GM10248 (cell line): ENCODE measurements at regions not wholly inside any gene's neighbourhood (a gene's known extent, or its start where the extent isn't known, plus 50 kb on each side); places are given as distances from the start of the nearest gene placed in this dataset.
A peak's percentile ranks its signal among the peaks of the same experiment; 100 is the strongest.

Experiments used
- CTCF ChIA-PET: fragments of 300-600 bp; sonication (Branson Sonifier 250); formaldehyde crosslinking; extraction: SDS; loops from one replicate; lab custom pipeline; 2021; ENCODE audit warnings: antibody characterized with exemption; lab: Yijun Ruan, JAX
- POLR2A ChIA-PET: fragments of 350-650 bp; sonication (Branson Sonifier 250); formaldehyde crosslinking; extraction: SDS; loops from one replicate; lab custom pipeline; 2020; ENCODE audit warnings: antibody characterized with exemption; lab: Yijun Ruan, JAX
- DNase-seq: peaks from one replicate; pipeline ENCODE4 v3.0.0; 2012; ENCODE audit errors: extremely low spot score
- TF ChIP-seq, protein P1 (sequence below): IDR thresholded peaks from 2 replicates; pipeline ENCODE4 v1.5.1; 2012; ENCODE audit warnings: mild to moderate bottlenecking, low read depth; ENCODE audit errors: extremely low read depth, missing control alignments, control extremely low read depth

- CTCF ChIA-PET: interaction anchor here (0.8 to 10.8 kb wide), 3 partner anchors 18 to 142 kb away, joined by 4 to 132 read pairs (median 5); no protein-coding TSS in a partner anchor
These were observed 91.8 kb upstream of the LANCL2 start for GRCh38 chr7:55273186-55273980.

GRCh38 chr7:55274156-55274555, 91.0 kb upstream of the LANCL2 start:
- DNase-seq: no peak
- CTCF ChIA-PET: interaction anchor here (10.8 kb wide), 1 partner anchor 140 kb away, joined by 132 read pairs; no protein-coding TSS in a partner anchor
- POLR2A ChIA-PET: no interaction called here
- TF ChIP-seq, protein P1, sequence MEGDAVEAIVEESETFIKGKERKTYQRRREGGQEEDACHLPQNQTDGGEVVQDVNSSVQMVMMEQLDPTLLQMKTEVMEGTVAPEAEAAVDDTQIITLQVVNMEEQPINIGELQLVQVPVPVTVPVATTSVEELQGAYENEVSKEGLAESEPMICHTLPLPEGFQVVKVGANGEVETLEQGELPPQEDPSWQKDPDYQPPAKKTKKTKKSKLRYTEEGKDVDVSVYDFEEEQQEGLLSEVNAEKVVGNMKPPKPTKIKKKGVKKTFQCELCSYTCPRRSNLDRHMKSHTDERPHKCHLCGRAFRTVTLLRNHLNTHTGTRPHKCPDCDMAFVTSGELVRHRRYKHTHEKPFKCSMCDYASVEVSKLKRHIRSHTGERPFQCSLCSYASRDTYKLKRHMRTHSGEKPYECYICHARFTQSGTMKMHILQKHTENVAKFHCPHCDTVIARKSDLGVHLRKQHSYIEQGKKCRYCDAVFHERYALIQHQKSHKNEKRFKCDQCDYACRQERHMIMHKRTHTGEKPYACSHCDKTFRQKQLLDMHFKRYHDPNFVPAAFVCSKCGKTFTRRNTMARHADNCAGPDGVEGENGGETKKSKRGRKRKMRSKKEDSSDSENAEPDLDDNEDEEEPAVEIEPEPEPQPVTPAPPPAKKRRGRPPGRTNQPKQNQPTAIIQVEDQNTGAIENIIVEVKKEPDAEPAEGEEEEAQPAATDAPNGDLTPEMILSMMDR: no peak

More at GRCh38 chr7:55273186-55273980, 91.8 kb upstream of the LANCL2 start:
- peak; percentile 5 for DNase-seq
- POLR2A ChIA-PET: no interaction called here
- TF ChIP-seq, protein P1: no peak

GRCh38 chr7:55275291-55276200, 89.6 kb upstream of the LANCL2 start:
- ChIA-PET POLR2A (no interaction called here), CTCF (interaction anchor here (1.1 to 10.8 kb wide), 5 partner anchors 12 to 501 kb away, joined by 3 to 132 read pairs (median 10); no protein-coding TSS in a partner anchor)
- TF ChIP-seq, protein P1: no peak
- no peak for DNase-seq

DNA sequence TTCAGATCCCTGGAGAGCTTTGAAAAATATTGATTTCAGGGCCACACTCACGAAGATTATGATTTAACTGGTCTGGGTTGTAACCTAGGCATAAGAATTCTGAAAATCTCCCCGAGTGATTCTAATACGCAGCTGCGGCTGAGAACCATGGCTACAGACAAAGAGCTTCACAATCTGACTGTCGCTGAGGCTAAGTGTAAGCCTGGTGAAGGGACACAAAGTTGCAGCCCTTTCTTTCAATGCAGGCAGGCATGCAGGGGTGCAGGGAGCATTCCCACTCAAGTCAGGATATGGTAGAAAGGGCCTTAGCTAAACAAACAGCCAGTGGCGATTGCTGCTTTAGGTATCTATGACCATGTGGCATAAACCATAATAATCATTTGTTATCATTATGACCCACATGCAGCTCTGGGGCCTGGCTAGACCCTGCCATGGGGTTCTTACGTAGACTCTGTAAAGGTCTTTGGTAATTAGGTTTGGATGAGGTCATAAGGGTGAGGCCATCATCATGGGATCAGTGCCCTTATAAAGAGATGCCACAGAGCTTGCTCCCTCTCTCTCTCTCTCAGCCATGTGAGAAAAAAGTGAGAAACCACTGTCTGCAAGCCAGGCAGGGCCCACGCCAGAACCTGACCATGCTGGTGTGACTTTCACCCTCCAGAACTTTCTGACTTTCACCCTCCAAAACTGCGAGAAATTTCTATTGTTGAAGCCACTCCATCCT, 88.4 kb upstream of the LANCL2 start:
- TF ChIP-seq, protein P1: no peak
- ChIA-PET POLR2A (no interaction called here), CTCF (interaction anchor here (1.1 to 10.8 kb wide), 7 partner anchors 11 to 502 kb away, joined by 3 to 132 read pairs (median 7); no protein-coding TSS in a partner anchor)
- DNase-seq: no peak

GRCh38 chr7:55277916-55278315, 87.2 kb upstream of the LANCL2 start:
- TF ChIP-seq, protein P1: no peak
- ChIA-PET POLR2A (no interaction called here), CTCF (interaction anchor here (0.9 to 10.8 kb wide), 8 partner anchors 10 to 146 kb away, joined by 3 to 132 read pairs (median 12); no protein-coding TSS in a partner anchor)
- DNase-seq: no peak
